A549 (cell line): ENCODE measurements at regions not wholly inside any gene's neighbourhood (a gene's known extent, or its start where the extent isn't known, plus 50 kb on each side); places are given as distances from the start of the nearest gene placed in this dataset.
"Not testable (repeated sequence)": the region's sequence is repeated elsewhere in the genome, so short reads cannot be mapped to it uniquely, and the experiment has no call there.

Source experiments
- ATAC-seq, 2 experiments: fragments of 200-7000 bp in 1 of 2; fragments of >200 bp in 1 of 2; cut with Nextera tagmentation in 1 of 2; cut with Tn5 transposase in 1 of 2; 3 replicates each; pipeline versions ENCODE4 v1.8.0 to v1.9.1; 2018 to 2020; ENCODE audit warnings: mild to moderate bottlenecking in 1 of 2, moderate library complexity in 1 of 2
- CTCF ChIA-PET: fragments of 300-600 bp; sonication (Branson Sonifier 250); formaldehyde crosslinking; extraction: SDS; loops from one replicate; lab custom pipeline; 2021; ENCODE audit warnings: antibody characterized with exemption, inconsistent platforms; lab: Yijun Ruan, JAX
- POLR2A ChIA-PET: fragments of 350-600 bp; formaldehyde crosslinking; extraction: SDS; loops from one replicate; lab custom pipeline; 2021; ENCODE audit warnings: antibody characterized with exemption, inconsistent platforms; lab: Yijun Ruan, JAX
- DNase-seq, 2 experiments: peaks; one replicate each; pipeline versions ENCODE4 v3.0.0 to v3.0.0-alpha.2; 2011 to 2016; ENCODE audit warnings: low read depth in 1 of 2, low spot score in 1 of 2
- FAIRE-seq: peaks from 2 replicates; lab custom pipeline; 2011; peaks lifted over from hg19 to GRCh38; lab: Jason Lieb, UNC
- H3K27ac ChIP-seq, 2 experiments: fragments of >200 bp; sonication (Bioruptor Twin); formaldehyde crosslinking; 3 replicates each; pipeline ENCODE4 v1.5.1; 2016 to 2017
- H3K4me1 ChIP-seq: fragments of >200 bp; sonication (Bioruptor Twin); formaldehyde crosslinking; 3 replicates; pipeline ENCODE4 v1.6.1; 2016
- H3K4me2 ChIP-seq: fragments of >200 bp; sonication (Bioruptor Twin); formaldehyde crosslinking; 3 replicates; pipeline ENCODE4 v1.6.1; 2016
- H3K4me3 ChIP-seq: fragments of >200 bp; sonication (Bioruptor Twin); formaldehyde crosslinking; 3 replicates; pipeline ENCODE4 v1.5.1; 2016
- H3K9me3 ChIP-seq: fragments of >200 bp; sonication (Bioruptor Twin); formaldehyde crosslinking; 3 replicates; pipeline ENCODE4 v1.6.1; 2016
- BHLHE40 ChIP-seq: IDR thresholded peaks from 2 replicates; pipeline ENCODE4 v1.6.1; 2012; ENCODE audit warnings: low read depth, low read length, inconsistent platforms
- CBX8 ChIP-seq: fragments of 200-600 bp; sonication (generic); IDR thresholded peaks from 2 replicates; pipeline ENCODE4 v1.6.1; 2016
- EHMT2 ChIP-seq: fragments of 200-600 bp; sonication (generic); IDR thresholded peaks from 2 replicates; pipeline ENCODE4 v1.6.1; 2016; ENCODE audit warnings: antibody characterized with exemption, low read depth, mild to moderate bottlenecking, moderate library complexity
- EP300 ChIP-seq, 2 experiments: fragments of >200 bp; sonication (Bioruptor Twin); formaldehyde crosslinking; IDR thresholded peaks; 2 replicates in 1 of 2; 3 replicates in 1 of 2; pipeline ENCODE4 v1.6.1; 2016 to 2017
- NFE2L2 ChIP-seq: fragments of 150-350 bp; conservative IDR thresholded peaks from 2 replicates; pipeline ENCODE4 v1.6.1; 2014; ENCODE audit warnings: low read length
- PHF8 ChIP-seq: fragments of 200-600 bp; sonication (generic); IDR thresholded peaks from 2 replicates; pipeline ENCODE4 v1.6.1; 2016; ENCODE audit warnings: low read depth, mild to moderate bottlenecking, antibody characterized with exemption, moderate library complexity, borderline replicate concordance
- POLR2A ChIP-seq: IDR thresholded peaks from 2 replicates; pipeline ENCODE4 v1.6.1; 2012; ENCODE audit warnings: mild to moderate bottlenecking, low read length
- RCOR1 ChIP-seq: fragments of 150-350 bp; IDR thresholded peaks from 2 replicates; pipeline ENCODE4 v1.6.1; 2014; ENCODE audit warnings: antibody characterized with exemption, low read length, low read depth
- RFX5 ChIP-seq: fragments of 450-650 bp; IDR thresholded peaks from 2 replicates; pipeline ENCODE4 v1.7.1; 2014; ENCODE audit warnings: antibody characterized with exemption, mild to moderate bottlenecking, moderate library complexity
- RNF2 ChIP-seq: fragments of 200-600 bp; sonication (generic); IDR thresholded peaks from 2 replicates; pipeline ENCODE4 v1.6.1; 2016; ENCODE audit warnings: low read depth, mild to moderate bottlenecking, antibody characterized with exemption, moderate library complexity, borderline replicate concordance
- SMC3 ChIP-seq: fragments of >200 bp; sonication (Bioruptor Twin); formaldehyde crosslinking; IDR thresholded peaks from 3 replicates; pipeline ENCODE4 v1.6.1; 2018; ENCODE audit warnings: inconsistent platforms
- TP53 ChIP-seq: fragments of 250-450 bp; sonication (Bioruptor Pico); IDR thresholded peaks from 2 replicates; pipeline ENCODE4 v1.5.0; 2021; ENCODE audit warnings: mild to moderate bottlenecking, moderate library complexity
- ZC3H11A ChIP-seq: fragments of 450-650 bp; IDR thresholded peaks from 2 replicates; pipeline ENCODE4 v1.6.1; 2014; ENCODE audit warnings: antibody characterized with exemption, mild to moderate bottlenecking
- ZSCAN20 ChIP-seq: fragments of 250-450 bp; sonication (Bioruptor Pico); IDR thresholded peaks from 2 replicates; pipeline ENCODE4 v1.8.0; 2022; ENCODE audit warnings: mild to moderate bottlenecking, moderate library complexity
- WGBS: methylation state at CpG from one replicate; pipeline ENCODE4 v1.1.6; 2017; ENCODE audit errors: missing lambda C conversion rate; 5-methylcytosine and 5-hydroxymethylcytosine counted together
- TF ChIP-seq, protein P1 (sequence below): fragments of 200-600 bp; sonication (generic); IDR thresholded peaks from 2 replicates; pipeline ENCODE4 v1.6.1; 2016; ENCODE audit warnings: antibody characterized with exemption, mild to moderate bottlenecking, moderate library complexity
- TF ChIP-seq, protein P2 (sequence below): fragments of 150-350 bp; IDR thresholded peaks from 2 replicates; pipeline ENCODE4 v1.6.1; 2014; ENCODE audit warnings: low read depth, mild to moderate bottlenecking, low read length
- TF ChIP-seq, protein P3 (sequence below): IDR thresholded peaks from 2 replicates; pipeline ENCODE4 v1.6.1; 2012

DNA sequence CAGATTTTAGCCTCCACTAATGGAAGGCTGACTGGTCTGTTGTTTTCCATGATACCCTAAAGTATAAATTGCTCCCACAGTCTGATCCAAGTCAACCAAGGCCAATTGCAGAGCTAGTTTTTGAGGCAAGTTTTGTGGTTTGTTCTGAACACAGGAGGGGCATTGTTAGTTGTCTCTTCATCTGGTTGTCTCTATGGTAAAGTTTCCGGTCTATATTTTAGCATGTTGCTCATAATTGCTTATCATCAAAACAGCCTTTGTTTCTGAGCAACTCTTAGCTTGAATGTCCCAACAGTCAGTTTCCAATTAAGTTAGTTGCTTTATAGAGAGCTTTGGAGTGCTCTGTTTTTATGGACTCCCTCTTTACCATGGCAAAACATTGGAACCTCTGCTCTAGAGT lies 217.6 kb upstream of the CARD18 start (continued):
- TF ChIP-seq, protein P1, sequence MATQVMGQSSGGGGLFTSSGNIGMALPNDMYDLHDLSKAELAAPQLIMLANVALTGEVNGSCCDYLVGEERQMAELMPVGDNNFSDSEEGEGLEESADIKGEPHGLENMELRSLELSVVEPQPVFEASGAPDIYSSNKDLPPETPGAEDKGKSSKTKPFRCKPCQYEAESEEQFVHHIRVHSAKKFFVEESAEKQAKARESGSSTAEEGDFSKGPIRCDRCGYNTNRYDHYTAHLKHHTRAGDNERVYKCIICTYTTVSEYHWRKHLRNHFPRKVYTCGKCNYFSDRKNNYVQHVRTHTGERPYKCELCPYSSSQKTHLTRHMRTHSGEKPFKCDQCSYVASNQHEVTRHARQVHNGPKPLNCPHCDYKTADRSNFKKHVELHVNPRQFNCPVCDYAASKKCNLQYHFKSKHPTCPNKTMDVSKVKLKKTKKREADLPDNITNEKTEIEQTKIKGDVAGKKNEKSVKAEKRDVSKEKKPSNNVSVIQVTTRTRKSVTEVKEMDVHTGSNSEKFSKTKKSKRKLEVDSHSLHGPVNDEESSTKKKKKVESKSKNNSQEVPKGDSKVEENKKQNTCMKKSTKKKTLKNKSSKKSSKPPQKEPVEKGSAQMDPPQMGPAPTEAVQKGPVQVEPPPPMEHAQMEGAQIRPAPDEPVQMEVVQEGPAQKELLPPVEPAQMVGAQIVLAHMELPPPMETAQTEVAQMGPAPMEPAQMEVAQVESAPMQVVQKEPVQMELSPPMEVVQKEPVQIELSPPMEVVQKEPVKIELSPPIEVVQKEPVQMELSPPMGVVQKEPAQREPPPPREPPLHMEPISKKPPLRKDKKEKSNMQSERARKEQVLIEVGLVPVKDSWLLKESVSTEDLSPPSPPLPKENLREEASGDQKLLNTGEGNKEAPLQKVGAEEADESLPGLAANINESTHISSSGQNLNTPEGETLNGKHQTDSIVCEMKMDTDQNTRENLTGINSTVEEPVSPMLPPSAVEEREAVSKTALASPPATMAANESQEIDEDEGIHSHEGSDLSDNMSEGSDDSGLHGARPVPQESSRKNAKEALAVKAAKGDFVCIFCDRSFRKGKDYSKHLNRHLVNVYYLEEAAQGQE = no peak
- TF ChIP-seq ZC3H11A (no peak), SMC3 (no peak)

DNA sequence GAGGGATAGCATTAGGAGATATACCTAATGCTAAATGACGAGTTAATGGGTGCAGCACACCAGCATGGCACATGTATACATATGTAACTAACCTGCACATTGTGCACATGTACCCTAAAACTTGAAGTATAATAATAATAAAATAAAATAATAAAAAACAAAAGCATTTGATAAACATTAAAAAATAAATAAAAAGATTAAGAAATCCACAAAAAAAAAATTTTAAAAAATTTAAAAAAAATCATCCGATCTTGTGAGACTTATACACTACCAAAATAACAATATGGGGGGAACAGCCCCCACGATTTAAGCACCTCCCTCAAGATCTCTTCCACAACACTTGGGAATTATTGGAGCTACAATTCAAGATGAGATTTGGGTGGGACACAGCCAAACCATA lies 210.3 kb upstream of the CARD18 start:
- H3K27ac ChIP-seq, H3K4me2 ChIP-seq, H3K4me1 ChIP-seq, POLR2A ChIA-PET, H3K4me3 ChIP-seq, FAIRE-seq, ATAC-seq, CTCF ChIA-PET, DNase-seq, H3K9me3 ChIP-seq: not testable (repeated sequence)
- 34% methylated on average over 2 of the region's 3 CpGs for WGBS

DNA sequence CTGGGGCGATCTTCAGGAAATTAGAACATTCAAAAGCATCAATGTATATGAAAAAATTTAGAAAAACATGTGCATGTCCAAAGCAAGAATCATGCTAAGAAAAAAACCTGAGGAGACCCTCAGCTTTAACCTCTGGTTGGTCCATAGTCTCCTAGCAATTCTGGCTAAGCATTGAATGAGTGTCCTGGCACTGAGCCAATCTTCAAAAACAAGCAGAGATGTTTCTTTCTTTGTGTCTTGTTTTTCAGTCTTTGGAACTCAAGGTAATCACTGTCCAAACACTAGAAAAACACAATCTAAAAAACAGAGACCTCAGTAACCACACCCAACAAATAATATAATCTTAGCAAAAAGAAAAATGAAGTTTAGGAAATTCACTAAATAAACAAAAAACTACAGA lies 205.4 kb upstream of the CARD18 start:
- 24% methylated on average over 1 of the region's 1 CpG for WGBS
- no peaks in the 10 kb centered on the region for H3K9me3 ChIP-seq
- no peak for TF ChIP-seq RCOR1
- TF ChIP-seq ZC3H11A = no peak
- TF ChIP-seq SMC3 = no peak
- no peak for TF ChIP-seq EHMT2
- TF ChIP-seq, protein P1 = no peak
- TF ChIP-seq ZSCAN20 = no peak
- TF ChIP-seq RNF2 = no peak
- TF ChIP-seq, protein P2, sequence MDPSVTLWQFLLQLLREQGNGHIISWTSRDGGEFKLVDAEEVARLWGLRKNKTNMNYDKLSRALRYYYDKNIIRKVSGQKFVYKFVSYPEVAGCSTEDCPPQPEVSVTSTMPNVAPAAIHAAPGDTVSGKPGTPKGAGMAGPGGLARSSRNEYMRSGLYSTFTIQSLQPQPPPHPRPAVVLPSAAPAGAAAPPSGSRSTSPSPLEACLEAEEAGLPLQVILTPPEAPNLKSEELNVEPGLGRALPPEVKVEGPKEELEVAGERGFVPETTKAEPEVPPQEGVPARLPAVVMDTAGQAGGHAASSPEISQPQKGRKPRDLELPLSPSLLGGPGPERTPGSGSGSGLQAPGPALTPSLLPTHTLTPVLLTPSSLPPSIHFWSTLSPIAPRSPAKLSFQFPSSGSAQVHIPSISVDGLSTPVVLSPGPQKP = no peak
- no peak for TF ChIP-seq RFX5
- H3K27ac ChIP-seq = no peak overlapping the region
- ATAC-seq (no peak), FAIRE-seq (no peak), DNase-seq (no peak)
- H3K4me1 ChIP-seq = no peaks in the 10 kb centered on the region
- no peak overlapping the region for H3K4me2 ChIP-seq
- no peak overlapping the region for H3K4me3 ChIP-seq
- CTCF ChIA-PET = no interaction called here
- POLR2A ChIA-PET = no interaction called here

DNA sequence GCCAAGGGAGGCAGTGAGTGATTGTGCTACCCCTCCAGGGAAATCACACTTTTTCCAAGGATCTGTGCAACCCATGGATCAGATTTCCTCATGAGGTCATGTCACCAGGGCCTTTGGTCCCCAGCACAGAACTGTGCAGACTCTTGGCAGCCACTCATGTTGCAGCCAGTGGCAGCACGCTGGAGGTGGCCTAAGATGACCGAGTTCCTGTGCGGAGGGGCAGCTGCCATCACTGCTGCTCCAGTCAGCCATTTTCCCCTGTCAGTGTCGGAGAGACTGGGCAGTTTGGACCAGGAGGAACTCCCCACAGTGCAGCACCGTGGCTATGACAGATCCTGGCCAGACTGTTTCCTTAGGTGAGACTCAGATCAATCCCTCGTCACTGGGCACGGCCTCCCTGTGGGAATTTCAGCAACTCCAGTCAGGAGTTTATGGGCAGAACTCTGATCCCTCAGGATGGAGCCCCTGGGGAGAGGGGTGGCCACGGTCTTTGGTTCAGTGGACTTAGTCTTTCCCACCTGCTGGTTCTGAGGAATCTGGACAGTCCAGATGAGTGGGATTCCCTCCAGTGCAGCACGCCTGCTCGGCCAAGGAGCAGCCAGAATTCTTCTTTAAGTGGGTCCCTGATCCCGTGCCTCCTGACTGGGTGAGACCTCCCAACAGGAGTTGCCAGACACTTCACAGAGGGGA lies 194.6 kb upstream of the CARD18 start:
- no peak overlapping the region for H3K4me2 ChIP-seq
- ATAC-seq (no peak), FAIRE-seq (no peak), DNase-seq (no peak)
- 33% methylated on average over 3 of the region's 11 CpGs for WGBS
- no peaks in the 10 kb centered on the region for H3K9me3 ChIP-seq
- no peak overlapping the region for H3K4me3 ChIP-seq
- no peaks in the 10 kb centered on the region for H3K4me1 ChIP-seq
- no peak overlapping the region for H3K27ac ChIP-seq
- ChIA-PET CTCF (no interaction called here), POLR2A (no interaction called here)
- no peak for TF ChIP-seq RFX5
- no peak for TF ChIP-seq NFE2L2
- TF ChIP-seq CBX8 = no peak
- TF ChIP-seq BHLHE40 = no peak
- TF ChIP-seq POLR2A = no peak
- TF ChIP-seq, protein P3, sequence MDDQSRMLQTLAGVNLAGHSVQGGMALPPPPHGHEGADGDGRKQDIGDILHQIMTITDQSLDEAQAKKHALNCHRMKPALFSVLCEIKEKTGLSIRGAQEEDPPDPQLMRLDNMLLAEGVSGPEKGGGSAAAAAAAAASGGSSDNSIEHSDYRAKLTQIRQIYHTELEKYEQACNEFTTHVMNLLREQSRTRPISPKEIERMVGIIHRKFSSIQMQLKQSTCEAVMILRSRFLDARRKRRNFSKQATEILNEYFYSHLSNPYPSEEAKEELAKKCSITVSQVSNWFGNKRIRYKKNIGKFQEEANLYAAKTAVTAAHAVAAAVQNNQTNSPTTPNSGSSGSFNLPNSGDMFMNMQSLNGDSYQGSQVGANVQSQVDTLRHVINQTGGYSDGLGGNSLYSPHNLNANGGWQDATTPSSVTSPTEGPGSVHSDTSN = no peak
- TF ChIP-seq, protein P1 = no peak
- no peak for TF ChIP-seq EP300 (IDR thresholded peaks at IDR 0.05)
- TF ChIP-seq TP53 (CRISPR knock-in tag) = no peak
- no peak for TF ChIP-seq PHF8
- no peak for TF ChIP-seq EHMT2
